ENCODE measurements at regions not wholly inside any gene's neighbourhood (a gene's known extent, or its start where the extent isn't known, plus 50 kb on each side); places are given as distances from the start of the nearest gene placed in this dataset.

DNA sequence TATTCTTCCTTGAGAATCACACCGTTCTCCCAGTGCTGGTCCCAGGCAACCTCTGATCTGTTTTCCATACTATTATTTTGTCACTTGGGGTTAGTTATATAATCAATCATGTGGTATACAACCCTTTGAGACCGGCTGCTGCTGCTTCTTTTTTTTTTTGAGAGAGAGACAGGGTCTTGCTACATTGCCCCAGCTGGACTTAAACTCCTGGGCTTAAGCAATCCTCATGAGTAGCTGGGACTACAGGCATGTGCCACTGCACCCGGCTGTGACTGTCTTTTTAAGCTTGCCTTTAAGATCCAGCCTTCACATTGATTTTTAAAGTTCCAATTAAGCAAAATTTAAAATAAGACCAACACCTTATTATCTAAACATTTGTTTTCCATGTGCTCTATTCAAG, 86.7 kb upstream of the EXOC1L start:
- no peak overlapping the region for H3K27ac ChIP-seq (ENCODE audit: low read depth in 1 of 2, low read length in 2 of 2)
- Mint-ChIP-seq H3K36me3 (no peaks in the 10 kb centered on the region), H3K4me3 (no peak overlapping the region), H3K9me3 (peaks cover 0 to 5% (median 2%) of the 10 kb centered on the region in 7 donors), H3K27me3 (ENCODE audit: low read depth in 3 of 3) (peaks cover 0 to 8% (median 2%) of the 10 kb centered on the region in 3 donors), H3K4me1 (no peaks in the 10 kb centered on the region), H3K27ac (no peak overlapping the region)
- 70% methylated on average over 2 of the region's 3 CpGs for WGBS (ENCODE audit: insufficient coverage)
- H3K4me1 ChIP-seq (ENCODE audit: control insufficient read depth in 1 of 2, insufficient read depth in 2 of 2, low read length in 2 of 2) = no peaks in the 10 kb centered on the region
- no peak overlapping the region for H2AFZ ChIP-seq (ENCODE audit: insufficient read depth, low read depth, low read length, poor library complexity, severe bottlenecking)
- intact Hi-C loops (cut with micrococcal nuclease) = no loop called here
- H3K9me3 ChIP-seq (replicated peaks in 1 of 2; ENCODE audit: control insufficient read depth in 1 of 2, insufficient read depth in 1 of 2, low read length in 2 of 2) = no peaks in the 10 kb centered on the region
- H3K79me2 ChIP-seq (ENCODE audit: insufficient read depth, low read length) = no peaks in the 10 kb centered on the region
- TF ChIP-seq, protein P1, sequence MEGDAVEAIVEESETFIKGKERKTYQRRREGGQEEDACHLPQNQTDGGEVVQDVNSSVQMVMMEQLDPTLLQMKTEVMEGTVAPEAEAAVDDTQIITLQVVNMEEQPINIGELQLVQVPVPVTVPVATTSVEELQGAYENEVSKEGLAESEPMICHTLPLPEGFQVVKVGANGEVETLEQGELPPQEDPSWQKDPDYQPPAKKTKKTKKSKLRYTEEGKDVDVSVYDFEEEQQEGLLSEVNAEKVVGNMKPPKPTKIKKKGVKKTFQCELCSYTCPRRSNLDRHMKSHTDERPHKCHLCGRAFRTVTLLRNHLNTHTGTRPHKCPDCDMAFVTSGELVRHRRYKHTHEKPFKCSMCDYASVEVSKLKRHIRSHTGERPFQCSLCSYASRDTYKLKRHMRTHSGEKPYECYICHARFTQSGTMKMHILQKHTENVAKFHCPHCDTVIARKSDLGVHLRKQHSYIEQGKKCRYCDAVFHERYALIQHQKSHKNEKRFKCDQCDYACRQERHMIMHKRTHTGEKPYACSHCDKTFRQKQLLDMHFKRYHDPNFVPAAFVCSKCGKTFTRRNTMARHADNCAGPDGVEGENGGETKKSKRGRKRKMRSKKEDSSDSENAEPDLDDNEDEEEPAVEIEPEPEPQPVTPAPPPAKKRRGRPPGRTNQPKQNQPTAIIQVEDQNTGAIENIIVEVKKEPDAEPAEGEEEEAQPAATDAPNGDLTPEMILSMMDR (IDR thresholded peaks at IDR 0.05) = no peak
- DNase-seq = no peak
- H3K4me2 ChIP-seq (replicated peaks; ENCODE audit: extremely low read depth, low read length, poor library complexity, severe bottlenecking) = no peak overlapping the region
- H3K36me3 ChIP-seq (replicated peaks in 1 of 2; ENCODE audit: control insufficient read depth in 1 of 2, insufficient read depth in 2 of 2, low read length in 2 of 2) = no peaks in the 10 kb centered on the region
- H4K20me1 ChIP-seq (ENCODE audit: insufficient read depth, low read length) = no peaks in the 10 kb centered on the region
- H3K9ac ChIP-seq (ENCODE audit: insufficient read depth, low read length, poor library complexity, severe bottlenecking) = no peak overlapping the region
- H3K27me3 ChIP-seq (ENCODE audit: control insufficient read depth in 2 of 2, insufficient read depth in 2 of 2, low read length in 2 of 2) = peaks cover 0 to 2% of the 10 kb centered on the region in 2 donors
- no peak overlapping the region for H3K4me3 ChIP-seq (replicated peaks in 1 of 3; ENCODE audit: low read depth in 2 of 3, low read length in 3 of 3)

DNA sequence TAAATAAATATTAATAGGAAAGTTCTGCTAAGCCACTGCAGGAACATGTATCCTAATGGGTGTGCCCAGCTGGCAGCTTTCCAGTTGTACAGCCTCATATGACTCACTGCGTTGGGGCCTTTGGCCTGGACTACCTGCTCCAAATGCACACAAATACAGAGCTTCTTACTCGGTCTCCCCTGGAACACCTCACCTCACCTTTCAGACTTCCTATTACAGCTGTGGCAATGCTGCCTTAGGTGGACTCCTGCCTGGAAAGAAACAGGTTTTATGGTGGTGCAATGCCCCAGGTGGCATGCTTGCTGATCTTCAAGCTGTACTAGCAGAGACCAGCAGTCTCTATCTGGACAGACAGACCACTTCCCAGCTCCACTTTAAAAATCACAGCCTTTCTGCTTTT, 85.7 kb upstream of the EXOC1L start:
- Histone ChIP-seq H3K36me3 (replicated peaks in 1 of 2; ENCODE audit: control insufficient read depth in 1 of 2, insufficient read depth in 2 of 2, low read length in 2 of 2) (no peaks in the 10 kb centered on the region), H4K20me1 (ENCODE audit: insufficient read depth, low read length) (no peaks in the 10 kb centered on the region), H3K4me1 (ENCODE audit: control insufficient read depth in 1 of 2, insufficient read depth in 2 of 2, low read length in 2 of 2) (no peaks in the 10 kb centered on the region), H2AFZ (ENCODE audit: insufficient read depth, low read depth, low read length, poor library complexity, severe bottlenecking) (no peak overlapping the region), H3K79me2 (ENCODE audit: insufficient read depth, low read length) (no peaks in the 10 kb centered on the region), H3K27ac (ENCODE audit: low read depth in 1 of 2, low read length in 2 of 2) (no peak overlapping the region), H3K4me2 (replicated peaks; ENCODE audit: extremely low read depth, low read length, poor library complexity, severe bottlenecking) (no peak overlapping the region), H3K9ac (ENCODE audit: insufficient read depth, low read length, poor library complexity, severe bottlenecking) (no peak overlapping the region), H3K4me3 (replicated peaks in 1 of 3; ENCODE audit: low read depth in 2 of 3, low read length in 3 of 3) (no peak overlapping the region), H3K27me3 (ENCODE audit: control insufficient read depth in 2 of 2, insufficient read depth in 2 of 2, low read length in 2 of 2) (peaks cover 0 to 2% of the 10 kb centered on the region in 2 donors), H3K9me3 (replicated peaks in 1 of 2; ENCODE audit: control insufficient read depth in 1 of 2, insufficient read depth in 1 of 2, low read length in 2 of 2) (no peaks in the 10 kb centered on the region)
- H3K4me3 Mint-ChIP-seq = no peak overlapping the region
- H3K9me3 Mint-ChIP-seq = no peaks in the 10 kb centered on the region
- H3K36me3 Mint-ChIP-seq = no peaks in the 10 kb centered on the region
- H3K4me1 Mint-ChIP-seq = no peaks in the 10 kb centered on the region
- TF ChIP-seq, protein P1 (IDR thresholded peaks at IDR 0.05) = no peak
- H3K27me3 Mint-ChIP-seq (ENCODE audit: low read depth in 3 of 3) = peaks cover 2 to 8% (median 2%) of the 10 kb centered on the region in 3 donors
- intact Hi-C loops (cut with micrococcal nuclease) = no loop called here
- WGBS (ENCODE audit: insufficient coverage) = 86% methylated on average over 1 of the region's 2 CpGs
- no peak overlapping the region for H3K27ac Mint-ChIP-seq
- DNase-seq = no peak

All from CD14-positive monocyte (primary cell).